G401 (cell line): ENCODE measurements at regions not wholly inside any gene's neighbourhood (a gene's known extent, or its start where the extent isn't known, plus 50 kb on each side); places are given as distances from the start of the nearest gene placed in this dataset.
A peak's percentile ranks its signal among the peaks of the same experiment; 100 is the strongest.
"Not testable (repeated sequence)": the region's sequence is repeated elsewhere in the genome, so short reads cannot be mapped to it uniquely, and the experiment has no call there.

ENCODE experiments used
- DNase-seq: peaks from one replicate; pipeline ENCODE4 v3.0.0-alpha.2; 2015; ENCODE audit warnings: low spot score
- in situ Hi-C: cut with HindIII; loops from 2 replicates; pipeline ENCODE4 v1.10.0; 2016; ENCODE audit warnings: low sequenced_read_pairs, mixed read lengths

GRCh38 chr11:81331088-81331487 lies 1402.6 kb downstream of the FAM181B start:
- no peak for DNase-seq
- in situ Hi-C loops: no loop called here

GRCh38 chr11:81303038-81303664 lies 1430.5 kb downstream of the FAM181B start:
- in situ Hi-C loops: no loop called here
- no peak for DNase-seq

- no peak for DNase-seq
- in situ Hi-C loops: no loop called here
Observed at GRCh38 chr11:81301166-81301830, 1432.4 kb downstream of the FAM181B start.

GRCh38 chr11:81286959-81287358 lies 1446.7 kb downstream of the FAM181B start:
- in situ Hi-C loops: no loop called here
- no peak for DNase-seq

- in situ Hi-C loops: no loop called here
Observed at GRCh38 chr11:81286550-81286949, 1447.1 kb downstream of the FAM181B start.

GRCh38 chr11:81280228-81280627 lies 1453.4 kb downstream of the FAM181B start:
- DNase-seq, in situ Hi-C loops: not testable (repeated sequence)

More at GRCh38 chr11:81286550-81286949, 1447.1 kb downstream of the FAM181B start:
- no peak for DNase-seq

- in situ Hi-C loops: no loop called here
- no peak for DNase-seq
Observed at GRCh38 chr11:81278991-81279390, 1454.7 kb downstream of the FAM181B start.

GRCh38 chr11:81270686-81271085 lies 1463.0 kb downstream of the FAM181B start:
- DNase-seq: no peak
- in situ Hi-C loops: no loop called here

GRCh38 chr11:81267246-81267645 lies 1466.4 kb downstream of the FAM181B start:
- DNase-seq: no peak
- in situ Hi-C loops: no loop called here

GRCh38 chr11:81259471-81259870 lies 1474.2 kb downstream of the FAM181B start:
- in situ Hi-C loops: no loop called here
- DNase-seq: no peak

- in situ Hi-C loops: no loop called here
- DNase-seq: peak; percentile 4
Observed at GRCh38 chr11:81255895-81256294, 1477.8 kb downstream of the FAM181B start.

GRCh38 chr11:81253244-81253643 lies 1480.4 kb downstream of the FAM181B start:
- DNase-seq: no peak
- in situ Hi-C loops: no loop called here

GRCh38 chr11:81246941-81247340 lies 1486.7 kb downstream of the FAM181B start:
- no peak for DNase-seq
- in situ Hi-C loops: no loop called here

GRCh38 chr11:81245791-81246190 lies 1487.9 kb downstream of the FAM181B start:
- DNase-seq: no peak
- in situ Hi-C loops: no loop called here

GRCh38 chr11:81241672-81242275 lies 1491.9 kb downstream of the FAM181B start:
- no peak for DNase-seq
- in situ Hi-C loops: no loop called here

- peak; percentile 38 for DNase-seq
Observed at GRCh38 chr11:81237139-81237538, 1496.5 kb downstream of the FAM181B start.

GRCh38 chr11:81227409-81227808 lies 1506.3 kb downstream of the FAM181B start:
- in situ Hi-C loops, DNase-seq: not testable (repeated sequence)

More at GRCh38 chr11:81237139-81237538, 1496.5 kb downstream of the FAM181B start:
- in situ Hi-C loops: no loop called here

- in situ Hi-C loops: no loop called here
- no peak for DNase-seq
Observed at GRCh38 chr11:81224396-81224795, 1509.3 kb downstream of the FAM181B start.

GRCh38 chr11:81222491-81222890 lies 1511.2 kb downstream of the FAM181B start:
- DNase-seq: no peak
- in situ Hi-C loops: no loop called here

GRCh38 chr11:81220146-81220895 lies 1513.3 kb downstream of the FAM181B start:
- in situ Hi-C loops: no loop called here

More at GRCh38 chr11:81220146-81220895, 1513.3 kb downstream of the FAM181B start:
- DNase-seq: no peak
